NOMO-1 (cell line): ENCODE measurements at regions not wholly inside any gene's neighbourhood (a gene's known extent, or its start where the extent isn't known, plus 50 kb on each side); places are given as distances from the start of the nearest gene placed in this dataset.

Experiments used
- DNase-seq, 2 experiments: peaks; one replicate each; lab custom pipeline; 2025; ENCODE audit not compliant: unreplicated experiment in 2 of 2; lab: John Stamatoyannopoulos, UW

GRCh38 chr2:2715036-2715818 is 384.2 kb upstream of the MYT1L start:
- DNase-seq: no peak

- peak; percentile 3 to 27 for DNase-seq
Observed at GRCh38 chr2:2714408-2714807, 383.3 kb upstream of the MYT1L start.

GRCh38 chr2:2709431-2709770 is 378.3 kb upstream of the MYT1L start:
- DNase-seq: no peak

GRCh38 chr2:2708575-2709430 is 377.7 kb upstream of the MYT1L start:
- no peak for DNase-seq

GRCh38 chr2:2707206-2707991 is 376.3 kb upstream of the MYT1L start:
- no peak for DNase-seq

- no peak for DNase-seq
Observed at GRCh38 chr2:2706306-2706705, 375.2 kb upstream of the MYT1L start.

- no peak for DNase-seq
Observed at GRCh38 chr2:2705871-2706270, 374.8 kb upstream of the MYT1L start.

GRCh38 chr2:2704428-2705090 is 373.5 kb upstream of the MYT1L start:
- DNase-seq: peak; percentile 84 to 85

GRCh38 chr2:2703762-2704427 is 372.8 kb upstream of the MYT1L start:
- peak; percentile 35 to 38 for DNase-seq

GRCh38 chr2:2703172-2703571 is 372.1 kb upstream of the MYT1L start:
- DNase-seq: no peak

- DNase-seq: no peak
Observed at GRCh38 chr2:2702385-2702784, 371.3 kb upstream of the MYT1L start.

- no peak for DNase-seq
Observed at GRCh38 chr2:2701813-2702212, 370.7 kb upstream of the MYT1L start.

- no peak for DNase-seq
Observed at GRCh38 chr2:2701176-2701781, 370.2 kb upstream of the MYT1L start.

- DNase-seq: no peak
Observed at GRCh38 chr2:2699121-2699505, 368.0 kb upstream of the MYT1L start.

GRCh38 chr2:2698182-2699120 is 367.4 kb upstream of the MYT1L start:
- DNase-seq: peak in 1 of 2 experiments; percentile 3

- DNase-seq: peak in 1 of 2 experiments; percentile 24
Observed at GRCh38 chr2:2696733-2697455, 365.8 kb upstream of the MYT1L start.

GRCh38 chr2:2696325-2696724 is 365.2 kb upstream of the MYT1L start:
- DNase-seq: no peak

- DNase-seq: no peak
Observed at GRCh38 chr2:2694746-2695145, 363.7 kb upstream of the MYT1L start.
